Activated CD8-positive, alpha-beta memory T cell treated with anti-CD3 and anti-CD28 coated beads, Interleukin-2, amount 50 U/mL, for 1 hour (primary cell): ENCODE measurements at regions not wholly inside any gene's neighbourhood (a gene's known extent, or its start where the extent isn't known, plus 50 kb on each side); places are given as distances from the start of the nearest gene placed in this dataset.

Experiments
- DNase-seq: peaks from one replicate; pipeline ENCODE4 v3.0.0-alpha.2; 2020; ENCODE audit errors: extremely low read depth

DNA sequence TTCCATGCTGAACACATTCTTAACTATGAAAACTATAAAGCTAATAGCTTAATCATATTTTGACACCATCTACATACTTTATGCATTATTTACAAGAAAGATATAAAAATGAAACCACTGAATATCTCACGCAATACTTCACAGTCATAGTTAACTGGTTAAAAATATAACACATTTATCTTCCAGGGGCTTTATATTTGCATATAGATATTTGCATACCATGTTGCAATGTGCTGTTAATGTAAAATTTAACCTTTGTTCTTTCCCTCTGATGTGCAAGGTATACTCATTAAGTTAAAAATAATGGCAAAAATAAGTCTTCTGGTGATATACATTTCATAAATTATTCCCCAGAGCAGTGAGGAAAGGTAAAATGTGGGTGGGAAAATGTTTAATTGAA lies 76.9 kb upstream of the MGMT start:
- no peak for DNase-seq

DNA sequence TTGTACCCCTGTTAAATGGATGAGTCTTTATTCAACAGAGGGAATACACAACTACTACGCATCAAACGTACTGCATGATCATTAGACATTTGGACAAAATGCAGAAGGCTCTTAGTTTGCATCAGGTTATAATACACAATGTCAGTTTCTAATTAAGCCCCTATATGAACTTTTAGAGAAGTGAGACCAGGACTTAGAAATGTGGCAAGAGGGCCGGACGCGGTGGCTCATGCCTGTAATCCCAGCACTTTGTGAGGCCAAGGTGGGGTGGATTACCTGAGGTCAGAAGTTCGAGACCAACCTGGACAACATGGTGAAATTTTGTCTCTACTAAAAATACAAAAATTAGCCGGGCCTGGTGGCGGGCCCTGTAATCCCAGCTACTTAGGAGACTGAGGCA lies 76.3 kb upstream of the MGMT start:
- DNase-seq: no peak

- DNase-seq: no peak
These were observed 75.6 kb upstream of the MGMT start for GRCh38 chr10:129391464-129391863.

- no peak for DNase-seq
These were observed 74.2 kb upstream of the MGMT start for GRCh38 chr10:129392855-129393254.

GRCh38 chr10:129393812-129394211 lies 73.2 kb upstream of the MGMT start:
- DNase-seq: no peak

- DNase-seq: no peak
These were observed 72.3 kb upstream of the MGMT start for GRCh38 chr10:129394518-129395328.

DNA sequence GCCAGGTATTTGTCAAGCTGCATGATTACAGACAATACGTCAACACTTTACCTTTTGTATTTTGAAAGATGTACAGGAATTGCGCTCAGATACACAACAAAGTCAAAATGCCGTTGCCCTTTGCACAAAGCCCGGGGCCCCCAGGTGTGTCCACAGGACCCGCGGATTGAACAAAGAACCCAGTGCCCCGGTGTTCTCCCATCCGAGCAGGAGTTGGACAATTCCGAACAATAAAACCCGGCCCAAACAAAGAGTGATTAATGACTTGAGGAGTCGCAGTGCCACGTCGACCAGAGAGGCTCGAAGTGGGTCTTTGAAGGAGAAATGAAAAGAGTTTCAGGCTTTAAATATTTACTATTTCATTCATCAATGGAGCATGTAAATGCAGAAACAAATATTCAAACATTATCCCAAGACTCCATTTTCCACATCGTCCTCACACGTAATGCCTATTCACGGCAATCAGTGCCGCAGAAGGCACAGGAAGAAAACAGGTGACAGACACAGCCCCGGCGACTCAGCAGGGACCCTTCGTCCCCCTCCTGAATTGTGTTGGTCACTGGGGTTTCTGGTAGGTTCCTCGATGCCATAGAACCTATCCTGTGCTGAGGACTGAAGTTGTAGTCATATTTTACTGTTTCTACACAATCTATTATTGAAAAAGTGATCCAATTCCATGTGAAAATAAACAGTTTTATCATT lies 70.9 kb upstream of the MGMT start:
- no peak for DNase-seq

GRCh38 chr10:129397198-129397974 lies 69.7 kb upstream of the MGMT start:
- DNase-seq: no peak

DNA sequence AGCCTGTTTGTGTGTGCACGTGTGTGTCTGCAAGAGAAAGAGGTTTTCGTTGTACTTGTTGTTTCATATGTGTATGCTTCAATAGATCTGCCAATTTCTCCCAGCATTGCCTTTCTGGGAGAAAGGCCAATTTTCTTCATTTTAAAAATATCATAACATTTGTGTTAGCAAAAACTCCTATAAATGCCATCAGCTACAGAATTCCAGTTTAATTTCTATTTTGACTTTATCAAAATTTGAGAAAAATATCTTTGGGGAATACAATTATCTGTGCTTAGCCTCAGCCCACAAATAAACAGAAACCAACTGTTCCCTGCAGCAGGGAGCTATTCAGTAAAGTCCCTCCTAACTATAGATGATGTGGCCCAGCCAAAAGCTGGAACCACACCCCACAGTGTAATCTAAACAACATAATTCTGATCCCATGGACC lies 68.3 kb upstream of the MGMT start:
- no peak for DNase-seq

DNA sequence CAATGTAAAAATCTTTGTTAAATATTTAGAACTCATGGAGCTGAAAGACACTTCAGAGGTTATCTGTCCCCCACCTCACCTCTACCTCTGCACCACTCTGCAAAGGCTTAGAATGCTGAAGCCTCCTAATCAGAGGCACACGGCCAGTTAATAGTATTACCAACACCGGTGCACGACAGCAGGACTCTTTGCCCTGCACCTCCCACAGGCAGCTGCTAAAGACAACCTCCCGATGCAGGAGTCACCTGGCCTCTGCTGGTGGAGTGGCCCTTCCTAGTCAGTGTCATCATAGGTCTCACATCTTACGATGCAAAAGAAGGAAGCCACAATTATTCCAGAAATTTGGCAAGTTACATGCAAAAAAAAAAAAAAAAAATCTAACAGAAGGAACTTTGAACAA lies 66.6 kb upstream of the MGMT start:
- no peak for DNase-seq

GRCh38 chr10:129402459-129402858 lies 64.6 kb upstream of the MGMT start:
- DNase-seq: no peak

DNA sequence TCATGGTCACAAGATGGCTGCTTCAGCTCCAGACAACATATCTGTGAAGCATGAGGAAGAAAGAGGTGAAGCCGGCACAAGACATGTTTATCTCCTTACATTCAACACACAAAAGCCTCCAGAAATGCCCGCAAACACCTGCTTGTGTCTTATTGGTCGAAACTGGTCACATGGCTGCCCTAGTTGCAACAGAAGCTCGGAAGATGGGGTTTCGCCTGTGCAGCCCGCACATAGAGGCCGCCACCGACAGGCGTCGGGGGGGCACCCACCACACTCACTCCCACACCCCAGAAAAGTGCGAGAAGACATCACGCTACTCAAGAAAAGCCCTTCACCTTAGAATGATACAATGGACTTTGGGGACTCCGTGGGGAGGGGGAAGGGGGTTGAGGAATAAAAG lies 63.0 kb upstream of the MGMT start:
- DNase-seq: no peak

GRCh38 chr10:129405389-129405788 lies 61.7 kb upstream of the MGMT start:
- no peak for DNase-seq

GRCh38 chr10:129410688-129411392 lies 56.2 kb upstream of the MGMT start:
- no peak for DNase-seq

GRCh38 chr10:129411393-129411705 lies 55.7 kb upstream of the MGMT start:
- no peak for DNase-seq

DNA sequence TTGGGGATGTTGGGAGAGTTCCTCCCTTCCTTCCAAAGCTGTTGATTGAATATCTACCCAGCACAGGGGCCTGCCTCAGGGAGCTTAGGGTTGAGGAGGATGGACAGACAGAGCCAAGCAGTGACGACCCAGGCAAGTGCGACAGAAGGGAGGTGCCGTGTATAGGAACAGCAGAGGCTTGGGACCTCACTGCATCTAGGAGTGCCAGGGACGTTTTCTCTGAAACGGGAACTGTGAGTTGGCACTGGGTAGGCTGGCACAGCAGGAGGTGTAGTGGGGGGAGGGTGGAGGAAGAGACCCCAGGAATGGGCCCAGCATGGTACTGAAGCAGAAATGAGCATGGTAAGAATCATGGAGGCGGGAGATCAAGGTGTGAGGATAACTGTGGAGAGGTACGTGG lies 55.3 kb upstream of the MGMT start:
- no peak for DNase-seq

GRCh38 chr10:129413024-129413423 lies 54.0 kb upstream of the MGMT start:
- no peak for DNase-seq

DNA sequence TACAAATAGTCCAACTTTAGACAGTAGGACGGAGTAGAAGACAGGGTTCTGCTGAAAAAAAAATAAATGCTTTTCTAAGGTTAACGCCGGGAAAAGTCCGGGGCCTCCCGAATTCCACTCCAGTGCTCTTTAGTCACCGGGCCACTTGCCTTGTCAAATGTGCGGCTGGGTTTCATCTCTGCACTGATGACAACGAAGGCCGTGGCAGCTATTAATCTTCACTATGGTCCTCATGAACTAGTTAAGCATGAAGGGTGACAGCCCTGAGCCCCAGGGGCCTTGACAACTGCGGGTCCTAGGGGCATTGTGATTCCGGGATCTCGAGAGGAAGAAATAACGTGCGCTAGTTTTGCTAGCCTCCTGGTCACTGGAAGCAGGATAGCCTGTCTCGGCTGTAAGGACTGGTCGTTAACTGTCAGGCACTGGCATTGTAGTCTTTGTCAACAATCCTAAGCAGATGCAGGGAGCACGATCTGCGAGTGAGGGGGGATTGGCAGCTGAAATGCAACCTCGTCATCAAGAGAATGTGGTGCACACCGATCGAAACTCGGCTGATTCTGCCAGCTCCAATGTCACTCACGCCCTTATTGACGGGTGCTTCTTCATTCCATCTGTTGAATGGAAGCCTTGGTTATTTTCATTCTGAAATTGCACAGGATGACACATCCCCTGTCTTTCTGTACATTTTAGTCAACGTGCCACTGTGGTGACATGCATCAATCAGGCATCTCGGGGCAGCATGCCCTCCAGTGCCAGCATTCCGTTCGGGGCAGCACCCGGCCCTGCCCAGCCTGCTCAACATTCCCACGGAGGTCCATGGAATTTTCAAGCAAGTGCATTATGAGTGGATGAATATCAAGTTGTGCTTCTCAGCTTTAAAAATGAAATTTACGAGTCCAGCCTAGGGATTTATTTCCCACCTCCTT lies 51.6 kb upstream of the MGMT start:
- DNase-seq: no peak

- DNase-seq: no peak
These were observed 50.9 kb upstream of the MGMT start for GRCh38 chr10:129416155-129416554.

DNA sequence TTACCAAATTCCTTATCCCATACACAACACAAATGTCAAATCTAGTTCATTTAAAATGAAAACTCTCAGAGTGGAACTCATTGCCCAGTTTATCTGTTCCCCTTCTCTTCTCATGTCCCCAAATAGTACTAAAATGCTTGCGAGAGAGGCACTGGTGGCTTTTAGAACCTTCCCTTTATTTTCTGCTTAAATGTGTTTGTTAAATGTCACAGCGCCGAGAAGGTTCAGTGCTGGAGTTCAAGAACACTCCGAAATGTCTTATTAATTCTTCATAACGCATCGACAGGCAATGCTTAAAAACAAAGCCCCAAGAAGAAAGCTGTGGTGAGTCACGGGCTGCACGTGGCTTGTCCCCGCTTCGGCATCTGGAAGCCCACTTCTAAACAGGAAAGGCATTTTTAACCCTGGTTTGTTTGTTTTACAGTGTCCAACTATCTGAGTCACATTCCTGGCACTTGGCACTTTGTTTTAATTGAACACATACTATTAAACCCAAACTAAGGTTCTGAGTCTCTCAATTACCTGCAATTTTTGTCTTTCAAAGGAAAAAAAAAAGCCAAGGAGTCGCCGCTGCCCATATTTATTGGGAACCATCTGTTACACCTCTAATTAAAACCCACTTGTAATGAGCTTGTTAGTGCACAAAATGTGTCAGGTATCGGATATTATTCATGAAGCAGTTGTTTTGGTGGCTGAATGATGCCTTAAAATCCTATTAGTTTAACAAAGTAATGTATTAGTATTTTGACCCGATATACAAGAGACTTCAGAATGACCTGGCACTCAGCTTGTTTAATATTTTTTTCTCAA lies 49.9 kb upstream of the MGMT start:
- no peak for DNase-seq
